Activated T-cell treated with anti-CD3 and anti-CD28 coated beads for 1 hour (primary cell): ENCODE measurements at regions not wholly inside any gene's neighbourhood (a gene's known extent, or its start where the extent isn't known, plus 50 kb on each side); places are given as distances from the start of the nearest gene placed in this dataset.
"Not testable (repeated sequence)": the region's sequence is repeated elsewhere in the genome, so short reads cannot be mapped to it uniquely, and the experiment has no call there.

Source experiments
- DNase-seq: peaks from one replicate; pipeline ENCODE4 v3.0.0-alpha.2; 2020; ENCODE audit warnings: low read depth

GRCh38 chr20:56872620-56873458 is 243.7 kb downstream of the TFAP2C start:
- no peak for DNase-seq

- DNase-seq: no peak
These were observed 244.7 kb downstream of the TFAP2C start for GRCh38 chr20:56873836-56874235.

GRCh38 chr20:56875052-56875659 is 246.1 kb downstream of the TFAP2C start:
- no peak for DNase-seq

- DNase-seq: no peak
These were observed 246.7 kb downstream of the TFAP2C start for GRCh38 chr20:56875803-56876202.

GRCh38 chr20:56885521-56885920 is 256.4 kb downstream of the TFAP2C start:
- DNase-seq: no peak

- DNase-seq: no peak
These were observed 260.9 kb downstream of the TFAP2C start for GRCh38 chr20:56890011-56890410.

- no peak for DNase-seq
These were observed 264.3 kb downstream of the TFAP2C start for GRCh38 chr20:56893226-56893917.

GRCh38 chr20:56896447-56896846 is 267.3 kb downstream of the TFAP2C start:
- no peak for DNase-seq

GRCh38 chr20:56897318-56897957 is 268.3 kb downstream of the TFAP2C start:
- DNase-seq: no peak

GRCh38 chr20:56897958-56898349 is 268.8 kb downstream of the TFAP2C start:
- DNase-seq: no peak

GRCh38 chr20:56899506-56899905 is 270.4 kb downstream of the TFAP2C start:
- DNase-seq: no peak

GRCh38 chr20:56900252-56900651 is 271.1 kb downstream of the TFAP2C start:
- DNase-seq: no peak

GRCh38 chr20:56903421-56903820 is 274.3 kb downstream of the TFAP2C start:
- DNase-seq: no peak

GRCh38 chr20:56903858-56904257 is 274.8 kb downstream of the TFAP2C start:
- no peak for DNase-seq

- DNase-seq: no peak
These were observed 281.0 kb downstream of the TFAP2C start for GRCh38 chr20:56909918-56910714.

GRCh38 chr20:56911946-56912345 is 282.8 kb downstream of the TFAP2C start:
- DNase-seq: no peak

GRCh38 chr20:56914532-56914931 is 285.4 kb downstream of the TFAP2C start:
- no peak for DNase-seq

GRCh38 chr20:56916345-56916622 is 287.2 kb downstream of the TFAP2C start:
- no peak for DNase-seq

GRCh38 chr20:56920041-56920440 is 290.9 kb downstream of the TFAP2C start:
- not testable (repeated sequence) for DNase-seq

GRCh38 chr20:56922497-56922896 is 293.4 kb downstream of the TFAP2C start:
- DNase-seq: no peak

- DNase-seq: no peak
These were observed 295.4 kb downstream of the TFAP2C start for GRCh38 chr20:56924292-56925081.
